Activated naive CD8-positive, alpha-beta T cell treated with anti-CD3 and anti-CD28 coated beads for 36 hours (primary cell): ENCODE measurements at regions not wholly inside any gene's neighbourhood (a gene's known extent, or its start where the extent isn't known, plus 50 kb on each side); places are given as distances from the start of the nearest gene placed in this dataset.

Source experiments
- DNase-seq: peaks from one replicate; pipeline ENCODE4 v3.0.0; 2021
- H3K27ac Mint-ChIP-seq: one replicate; pipeline ENCODE4 v1.8.0; 2022; ENCODE audit warnings: mild to moderate bottlenecking, moderate library complexity, mixed read lengths
- H3K27me3 Mint-ChIP-seq: one replicate; pipeline ENCODE4 v1.8.0; 2022; ENCODE audit warnings: mild to moderate bottlenecking, mixed read lengths
- H3K36me3 Mint-ChIP-seq: one replicate; pipeline ENCODE4 v1.8.0; 2021; ENCODE audit warnings: mild to moderate bottlenecking, mixed read lengths
- H3K4me1 Mint-ChIP-seq: one replicate; pipeline ENCODE4 v1.8.0; 2021; ENCODE audit warnings: mixed read lengths
- H3K4me3 Mint-ChIP-seq: one replicate; pipeline ENCODE4 v1.8.0; 2022; ENCODE audit warnings: mild to moderate bottlenecking, moderate library complexity, mixed read lengths
- H3K9me3 Mint-ChIP-seq: one replicate; pipeline ENCODE4 v1.8.0; 2022; ENCODE audit warnings: mixed read lengths

DNA sequence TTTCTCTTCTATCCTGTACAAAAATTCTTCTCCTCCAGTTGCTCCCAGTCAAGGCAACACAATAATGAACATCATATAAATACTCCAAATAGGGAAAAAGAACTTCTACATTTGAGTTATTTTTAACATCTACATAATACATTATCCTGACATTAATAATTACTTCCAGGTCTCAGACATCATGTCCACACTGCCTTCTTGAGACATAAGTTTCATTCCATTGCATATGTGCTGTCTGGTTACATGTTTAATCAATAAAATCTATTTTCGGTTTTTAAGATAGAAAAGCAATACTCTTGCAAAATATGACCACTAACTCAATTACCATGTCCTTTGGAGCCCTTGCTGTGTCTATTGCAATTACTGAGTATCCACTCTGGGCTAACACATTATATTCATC is 881.9 kb downstream of the GALC start:
- Mint-ChIP-seq H3K36me3 (no peaks in the 10 kb centered on the region), H3K27ac (no peak overlapping the region), H3K27me3 (no peaks in the 10 kb centered on the region), H3K9me3 (peaks cover 2% of the 10 kb centered on the region), H3K4me3 (no peak overlapping the region), H3K4me1 (no peaks in the 10 kb centered on the region)
- no peak for DNase-seq

DNA sequence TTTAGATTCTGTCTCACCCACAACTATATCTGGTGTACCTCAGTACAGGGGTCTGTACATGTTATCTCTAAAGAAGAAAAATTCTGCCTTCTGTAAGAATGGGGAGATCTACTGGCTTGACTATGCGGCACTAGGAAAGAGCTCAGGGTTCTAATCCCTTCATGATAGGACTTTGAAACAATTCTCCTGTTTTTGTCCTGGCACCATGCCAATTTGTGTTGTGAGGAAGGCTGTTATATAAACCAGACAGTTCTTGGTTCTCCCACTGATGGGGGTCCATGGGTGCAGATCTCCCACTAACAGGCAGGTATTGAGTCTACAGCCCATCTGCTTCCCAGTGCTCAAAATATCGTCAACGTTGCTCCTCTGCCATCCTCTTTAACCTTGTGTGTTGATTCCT is 883.7 kb downstream of the GALC start:
- no peak overlapping the region for H3K4me3 Mint-ChIP-seq
- H3K27ac Mint-ChIP-seq = no peak overlapping the region
- no peaks in the 10 kb centered on the region for H3K4me1 Mint-ChIP-seq
- H3K27me3 Mint-ChIP-seq = no peaks in the 10 kb centered on the region
- no peaks in the 10 kb centered on the region for H3K36me3 Mint-ChIP-seq
- peaks cover 2% of the 10 kb centered on the region for H3K9me3 Mint-ChIP-seq
- DNase-seq = no peak

DNA sequence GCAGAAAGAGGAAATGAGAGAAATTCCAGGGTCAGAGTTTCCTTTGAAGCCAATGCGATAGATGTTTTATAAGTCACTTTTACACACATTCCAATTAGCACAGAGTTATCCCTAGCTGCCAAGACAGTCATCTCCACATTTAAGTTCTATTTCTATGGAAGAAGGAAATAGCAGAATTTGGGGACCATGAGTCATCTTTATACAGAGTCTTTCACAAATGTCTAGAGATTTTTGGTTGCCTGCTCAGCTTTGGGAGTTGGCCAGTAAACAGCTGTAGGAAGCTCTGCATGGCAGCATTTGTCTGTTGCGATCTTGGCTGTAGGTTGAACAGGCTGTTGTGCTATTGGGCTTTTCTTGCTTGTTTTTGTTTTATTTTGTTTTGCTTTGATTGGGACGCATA is 884.3 kb downstream of the GALC start:
- Mint-ChIP-seq H3K27ac (no peak overlapping the region), H3K27me3 (no peaks in the 10 kb centered on the region), H3K4me1 (no peaks in the 10 kb centered on the region), H3K4me3 (no peak overlapping the region), H3K36me3 (no peaks in the 10 kb centered on the region), H3K9me3 (peaks cover 2% of the 10 kb centered on the region)
- no peak for DNase-seq

DNA sequence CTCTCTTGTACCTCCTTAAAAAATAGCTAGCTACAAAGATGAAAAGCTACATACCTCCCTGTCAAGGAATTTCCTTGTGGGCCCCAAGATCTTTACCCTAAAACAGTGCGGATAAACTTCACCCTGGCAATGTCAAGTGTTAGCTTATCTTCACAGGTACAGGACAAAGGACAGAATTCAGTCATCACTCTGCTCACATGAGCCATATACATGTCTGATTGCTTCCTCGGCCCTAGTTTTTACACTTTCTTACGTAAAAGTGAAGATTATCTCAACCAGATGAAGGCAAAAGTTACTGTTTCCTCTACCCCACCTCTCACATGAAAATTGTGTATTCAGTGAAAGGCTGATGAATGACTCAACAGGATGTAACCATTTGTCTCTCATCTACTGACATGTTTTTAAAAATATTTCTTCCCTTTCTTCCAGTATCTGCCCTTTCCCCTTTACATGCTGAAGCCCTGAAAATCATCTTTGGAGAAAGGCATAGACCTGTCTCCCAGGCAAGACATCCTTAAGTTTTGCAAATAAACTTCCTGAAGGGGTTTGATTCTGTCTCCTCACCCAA is 890.1 kb downstream of the GALC start:
- no peaks in the 10 kb centered on the region for H3K4me1 Mint-ChIP-seq
- no peak overlapping the region for H3K4me3 Mint-ChIP-seq
- H3K27me3 Mint-ChIP-seq = no peaks in the 10 kb centered on the region
- H3K9me3 Mint-ChIP-seq = peaks cover 2% of the 10 kb centered on the region
- no peaks in the 10 kb centered on the region for H3K36me3 Mint-ChIP-seq
- DNase-seq = no peak
- no peak overlapping the region for H3K27ac Mint-ChIP-seq

DNA sequence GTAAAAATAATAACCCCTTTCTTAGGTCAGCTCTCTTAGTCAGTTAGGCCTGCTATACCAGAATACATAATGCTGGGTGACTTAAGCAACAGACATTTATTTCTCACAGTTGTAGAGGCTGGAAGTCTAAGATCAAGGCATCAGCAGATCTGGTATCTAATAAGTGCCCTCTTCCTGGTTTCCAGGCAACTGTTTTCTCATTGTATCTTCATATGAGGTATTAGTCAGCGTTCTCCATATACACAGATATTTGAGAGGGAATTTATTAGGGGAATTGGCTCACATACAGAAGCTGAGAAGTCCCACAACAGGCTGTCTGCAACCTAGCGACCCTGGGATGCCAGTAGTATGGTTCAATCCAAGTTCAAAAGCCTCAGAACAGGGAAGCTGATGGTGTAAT is 896.0 kb downstream of the GALC start:
- no peaks in the 10 kb centered on the region for H3K36me3 Mint-ChIP-seq
- no peaks in the 10 kb centered on the region for H3K4me1 Mint-ChIP-seq
- no peaks in the 10 kb centered on the region for H3K27me3 Mint-ChIP-seq
- no peak overlapping the region for H3K4me3 Mint-ChIP-seq
- peaks cover 3% of the 10 kb centered on the region for H3K9me3 Mint-ChIP-seq
- H3K27ac Mint-ChIP-seq = no peak overlapping the region
- no peak for DNase-seq

DNA sequence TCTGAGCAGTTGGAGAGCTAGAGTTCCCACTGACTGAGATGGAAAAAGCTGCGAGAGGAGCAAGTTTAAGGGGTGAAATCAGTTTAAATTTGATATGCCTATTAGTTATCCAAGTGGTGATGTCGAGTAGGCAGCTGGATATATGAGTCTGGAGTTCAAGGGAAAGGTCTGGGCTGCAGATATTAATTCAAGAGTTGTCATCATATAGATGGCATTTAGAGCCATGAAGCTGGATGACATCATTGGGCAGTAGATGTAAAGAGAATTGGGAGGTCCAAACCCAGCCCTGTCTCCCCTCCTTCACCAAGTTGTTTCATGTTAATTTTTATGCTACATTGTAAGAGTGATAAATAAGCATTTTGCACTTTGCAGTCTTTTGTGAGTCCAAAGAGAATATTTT is 898.1 kb downstream of the GALC start:
- H3K27me3 Mint-ChIP-seq = no peaks in the 10 kb centered on the region
- H3K36me3 Mint-ChIP-seq = no peaks in the 10 kb centered on the region
- DNase-seq = no peak
- peaks cover 2% of the 10 kb centered on the region for H3K9me3 Mint-ChIP-seq
- H3K27ac Mint-ChIP-seq = no peak overlapping the region
- H3K4me1 Mint-ChIP-seq = no peaks in the 10 kb centered on the region
- H3K4me3 Mint-ChIP-seq = no peak overlapping the region

DNA sequence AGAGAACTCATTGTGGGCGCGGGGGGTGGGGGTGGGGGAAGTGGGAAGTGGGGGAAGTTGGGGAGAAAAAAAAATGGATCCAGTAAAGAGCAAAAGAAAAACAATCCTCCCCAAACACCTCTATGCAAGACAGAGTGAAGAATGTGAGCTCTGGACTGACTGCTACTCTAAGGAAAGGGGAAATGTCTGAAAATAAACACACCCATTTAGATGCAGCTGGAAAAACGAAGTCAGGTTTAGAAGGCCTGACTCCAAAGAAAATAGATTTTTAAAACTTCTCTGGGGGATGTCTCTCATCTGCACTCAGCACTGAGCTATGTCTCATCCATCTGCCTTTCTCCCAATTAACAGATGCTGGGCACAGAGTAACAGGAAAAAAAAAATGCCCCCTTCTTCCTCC is 904.4 kb downstream of the GALC start:
- Mint-ChIP-seq H3K9me3 (peaks cover 3% of the 10 kb centered on the region), H3K4me3 (no peak overlapping the region), H3K27me3 (no peaks in the 10 kb centered on the region), H3K4me1 (no peaks in the 10 kb centered on the region), H3K27ac (no peak overlapping the region), H3K36me3 (no peaks in the 10 kb centered on the region)
- no peak for DNase-seq

DNA sequence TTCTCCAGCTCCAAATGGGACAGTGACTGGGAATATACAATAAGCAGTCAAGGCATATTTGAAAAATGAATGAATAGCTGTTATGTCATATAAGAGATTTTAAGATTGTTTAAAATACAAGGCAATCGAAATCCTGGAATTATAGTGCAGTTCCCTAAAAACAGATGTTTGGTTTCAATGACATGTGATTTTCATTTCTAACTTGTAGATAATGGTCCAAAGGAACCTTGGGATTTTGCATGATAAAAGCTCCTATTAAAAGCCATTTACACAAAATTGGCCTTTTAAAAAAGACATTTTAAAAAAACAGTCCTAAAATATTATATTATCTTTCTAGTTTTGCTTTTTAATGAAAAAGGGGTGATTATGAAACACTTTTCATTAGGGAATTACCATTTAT is 905.1 kb downstream of the GALC start:
- peaks cover 2% of the 10 kb centered on the region for H3K9me3 Mint-ChIP-seq
- H3K36me3 Mint-ChIP-seq = no peaks in the 10 kb centered on the region
- DNase-seq = no peak
- no peaks in the 10 kb centered on the region for H3K4me1 Mint-ChIP-seq
- no peak overlapping the region for H3K4me3 Mint-ChIP-seq
- no peak overlapping the region for H3K27ac Mint-ChIP-seq
- no peaks in the 10 kb centered on the region for H3K27me3 Mint-ChIP-seq

DNA sequence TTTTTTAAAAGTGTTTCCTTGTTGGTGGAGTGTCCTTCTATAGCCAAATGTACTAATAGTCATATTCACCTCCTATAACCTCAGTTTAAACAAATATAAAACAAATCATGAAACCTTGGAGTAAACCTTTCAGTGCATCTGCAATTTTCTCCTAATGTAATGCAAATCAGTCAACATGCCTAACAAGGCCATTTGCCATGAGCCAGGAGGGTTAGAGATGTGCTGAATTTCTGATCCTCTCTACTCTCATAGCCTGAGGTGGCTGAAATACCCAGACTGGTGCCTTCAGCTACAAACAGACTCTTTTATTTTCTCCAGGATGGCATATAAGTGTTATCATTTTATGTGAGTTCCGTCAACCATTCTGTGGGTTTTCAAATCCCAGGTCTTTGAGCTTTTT is 908.1 kb downstream of the GALC start:
- no peak overlapping the region for H3K27ac Mint-ChIP-seq
- no peak overlapping the region for H3K4me3 Mint-ChIP-seq
- DNase-seq = no peak
- no peaks in the 10 kb centered on the region for H3K27me3 Mint-ChIP-seq
- peaks cover 4% of the 10 kb centered on the region for H3K9me3 Mint-ChIP-seq
- no peaks in the 10 kb centered on the region for H3K36me3 Mint-ChIP-seq
- H3K4me1 Mint-ChIP-seq = no peaks in the 10 kb centered on the region

DNA sequence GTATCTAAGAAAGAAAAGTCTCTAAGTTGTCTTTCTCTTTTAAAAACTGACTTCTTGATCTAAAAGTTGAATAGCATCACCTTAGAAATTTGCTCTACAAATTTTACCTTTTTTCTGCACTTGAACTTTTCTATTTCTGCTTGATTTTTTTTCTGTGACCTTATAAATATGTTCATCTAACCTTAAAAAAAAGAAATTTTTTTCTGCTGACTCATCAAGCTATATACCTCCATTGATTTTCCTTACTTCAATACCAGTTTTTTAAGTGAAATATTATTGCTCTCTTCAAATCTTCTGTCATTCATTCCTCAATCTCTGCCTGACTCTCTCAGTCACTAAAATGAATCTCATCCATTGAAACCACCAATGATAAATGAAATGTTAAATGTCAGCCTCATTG is 910.1 kb downstream of the GALC start:
- no peaks in the 10 kb centered on the region for H3K4me1 Mint-ChIP-seq
- no peak overlapping the region for H3K4me3 Mint-ChIP-seq
- H3K9me3 Mint-ChIP-seq = peaks cover 4% of the 10 kb centered on the region
- H3K27me3 Mint-ChIP-seq = no peaks in the 10 kb centered on the region
- H3K36me3 Mint-ChIP-seq = no peaks in the 10 kb centered on the region
- no peak for DNase-seq
- H3K27ac Mint-ChIP-seq = no peak overlapping the region

DNA sequence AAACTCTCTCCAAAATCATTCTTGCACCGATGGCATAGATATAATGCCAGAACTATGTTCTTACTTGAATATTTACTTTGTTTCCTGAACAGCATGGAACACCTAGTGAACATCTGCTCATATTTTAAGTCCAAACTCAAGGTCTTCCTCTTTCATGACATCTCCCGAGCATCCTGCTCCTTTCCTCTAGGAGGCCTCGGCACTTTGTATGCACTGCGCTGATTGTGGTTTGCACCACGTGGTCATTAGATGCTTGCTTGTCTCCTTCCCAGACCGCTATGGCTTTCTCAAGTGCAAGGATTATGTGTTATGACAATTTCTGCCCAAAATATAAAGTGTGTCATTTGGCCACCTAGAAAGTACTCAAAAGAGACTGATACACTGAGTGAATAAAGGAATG is 912.0 kb downstream of the GALC start:
- Mint-ChIP-seq H3K9me3 (peaks cover 4% of the 10 kb centered on the region), H3K4me3 (no peak overlapping the region), H3K27ac (no peak overlapping the region), H3K36me3 (no peaks in the 10 kb centered on the region), H3K27me3 (no peaks in the 10 kb centered on the region), H3K4me1 (no peaks in the 10 kb centered on the region)
- no peak for DNase-seq

DNA sequence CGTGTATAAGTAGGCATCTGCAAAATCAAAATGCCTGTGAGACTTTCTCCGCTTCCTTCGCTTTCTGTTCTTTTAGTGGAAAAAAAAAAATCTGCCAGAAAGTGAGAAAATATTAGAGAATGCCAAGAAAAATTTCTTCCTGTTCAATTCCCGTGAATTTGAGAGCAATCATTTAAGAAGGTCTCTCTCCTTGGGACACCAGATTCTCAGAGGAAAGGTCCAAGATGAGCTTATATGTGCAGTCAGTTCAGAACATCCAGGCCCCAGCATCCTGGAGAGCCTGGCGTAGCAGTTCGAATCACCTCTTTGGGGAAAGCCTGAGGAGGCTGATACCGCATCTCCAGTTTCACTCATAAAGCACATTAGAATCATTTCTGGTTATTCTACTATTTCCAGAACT is 912.8 kb downstream of the GALC start:
- DNase-seq = no peak
- H3K27ac Mint-ChIP-seq = no peak overlapping the region
- no peaks in the 10 kb centered on the region for H3K36me3 Mint-ChIP-seq
- no peaks in the 10 kb centered on the region for H3K4me1 Mint-ChIP-seq
- H3K4me3 Mint-ChIP-seq = no peak overlapping the region
- H3K27me3 Mint-ChIP-seq = no peaks in the 10 kb centered on the region
- peaks cover 4% of the 10 kb centered on the region for H3K9me3 Mint-ChIP-seq

DNA sequence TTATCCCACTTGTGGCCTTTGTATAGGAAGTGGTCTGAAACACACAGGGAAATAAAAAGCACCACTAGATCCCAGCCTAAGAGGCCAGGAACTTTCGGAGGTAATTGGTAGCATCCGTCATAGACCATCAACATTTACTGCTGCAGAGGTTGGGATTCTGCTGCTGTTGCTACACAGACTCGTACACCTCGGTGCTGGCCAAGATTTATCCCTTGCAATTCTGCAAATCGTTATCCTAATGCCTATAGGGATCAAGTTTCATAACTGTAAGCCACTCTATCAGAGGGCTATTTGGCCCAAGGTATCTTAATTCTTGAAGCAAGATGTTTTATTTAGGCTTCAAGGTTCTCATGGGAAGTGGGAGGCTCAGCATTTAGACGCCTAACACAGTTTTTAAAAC is 913.6 kb downstream of the GALC start:
- H3K36me3 Mint-ChIP-seq = no peaks in the 10 kb centered on the region
- no peak overlapping the region for H3K4me3 Mint-ChIP-seq
- H3K4me1 Mint-ChIP-seq = no peaks in the 10 kb centered on the region
- H3K9me3 Mint-ChIP-seq = peaks cover 4% of the 10 kb centered on the region
- H3K27me3 Mint-ChIP-seq = no peaks in the 10 kb centered on the region
- no peak for DNase-seq
- no peak overlapping the region for H3K27ac Mint-ChIP-seq

DNA sequence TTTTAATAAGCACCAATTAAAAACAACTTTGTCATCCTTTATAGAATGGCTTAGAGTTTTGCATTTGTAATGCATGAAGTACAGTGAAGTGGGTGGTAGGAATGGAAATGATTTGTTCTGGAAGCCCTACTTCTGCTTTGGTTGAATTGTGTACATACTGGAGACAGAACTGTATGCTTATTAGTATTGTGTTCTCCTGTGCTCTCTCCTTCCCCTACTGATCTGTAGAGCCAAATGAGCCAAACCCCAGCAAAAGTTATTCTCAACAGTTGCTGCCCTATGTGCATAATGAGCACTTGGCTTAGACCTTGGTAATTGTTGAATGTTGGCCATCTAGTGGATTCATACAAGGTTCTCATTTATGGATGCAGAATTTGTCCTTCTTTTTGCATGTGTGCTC is 916.1 kb downstream of the GALC start:
- Mint-ChIP-seq H3K36me3 (no peaks in the 10 kb centered on the region), H3K9me3 (peaks cover 2% of the 10 kb centered on the region), H3K27ac (no peak overlapping the region), H3K27me3 (no peaks in the 10 kb centered on the region), H3K4me1 (no peaks in the 10 kb centered on the region), H3K4me3 (no peak overlapping the region)
- no peak for DNase-seq

DNA sequence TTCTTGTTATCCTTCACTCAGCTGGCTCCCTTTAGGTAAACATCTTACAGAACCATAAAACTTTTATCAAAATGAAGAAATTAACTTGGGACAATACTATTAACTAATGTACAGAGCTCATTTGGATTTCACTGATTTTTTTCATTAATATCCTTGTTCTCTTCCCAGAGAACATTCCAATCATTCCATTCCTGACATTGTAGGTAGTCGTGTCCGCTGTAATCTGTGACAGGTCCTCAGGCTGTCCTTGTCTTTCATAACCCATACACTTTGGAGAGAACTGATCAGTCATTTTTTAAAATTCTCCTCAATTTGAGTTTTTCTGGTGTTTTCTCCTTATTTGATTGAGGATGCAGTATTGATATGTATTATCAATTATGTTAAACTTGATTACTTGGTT is 916.8 kb downstream of the GALC start:
- no peaks in the 10 kb centered on the region for H3K27me3 Mint-ChIP-seq
- no peak overlapping the region for H3K27ac Mint-ChIP-seq
- H3K9me3 Mint-ChIP-seq = peaks cover 2% of the 10 kb centered on the region
- H3K4me1 Mint-ChIP-seq = no peaks in the 10 kb centered on the region
- DNase-seq = no peak
- H3K4me3 Mint-ChIP-seq = no peak overlapping the region
- no peaks in the 10 kb centered on the region for H3K36me3 Mint-ChIP-seq

DNA sequence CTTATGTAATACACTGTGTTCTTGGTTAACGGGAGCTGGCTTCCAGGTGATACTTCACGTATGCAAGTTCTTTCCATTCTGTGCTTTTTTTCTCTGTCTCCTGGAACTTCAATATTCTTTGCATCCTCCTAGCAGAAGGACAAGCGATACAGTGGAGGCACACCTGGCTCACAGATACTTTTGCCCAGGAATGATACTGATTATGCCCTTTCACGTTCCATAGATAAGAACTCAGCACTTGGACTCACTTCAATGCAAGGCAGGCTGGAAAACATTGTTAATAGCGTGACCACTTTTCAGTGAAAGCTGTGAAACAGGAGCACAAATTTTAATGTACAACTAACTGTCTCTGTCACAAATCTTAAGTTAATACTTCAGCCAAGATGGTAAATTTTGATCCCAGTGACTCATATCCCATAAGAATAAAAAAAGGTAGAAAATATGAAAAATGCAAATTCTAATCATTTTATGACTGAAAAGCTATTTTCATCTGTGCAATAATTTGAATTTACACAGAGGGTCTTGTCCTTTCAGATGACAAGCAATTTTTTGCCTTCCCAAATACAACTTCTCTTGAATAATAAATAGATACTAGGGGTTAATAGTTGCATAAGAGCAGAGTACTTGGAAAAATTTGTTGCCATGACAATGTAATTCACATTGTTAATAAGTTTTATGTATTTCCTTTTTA is 919.0 kb downstream of the GALC start:
- H3K27ac Mint-ChIP-seq = no peak overlapping the region
- H3K9me3 Mint-ChIP-seq = peaks cover 2% of the 10 kb centered on the region
- H3K27me3 Mint-ChIP-seq = no peaks in the 10 kb centered on the region

More for the DNA sequence above, 919.0 kb downstream of the GALC start:
- H3K4me1 Mint-ChIP-seq = no peaks in the 10 kb centered on the region
- H3K36me3 Mint-ChIP-seq = no peaks in the 10 kb centered on the region
- DNase-seq = no peak
- H3K4me3 Mint-ChIP-seq = no peak overlapping the region
